ENCODE measurements at regions not wholly inside any gene's neighbourhood (a gene's known extent, or its start where the extent isn't known, plus 50 kb on each side); places are given as distances from the start of the nearest gene placed in this dataset.

- Histone ChIP-seq H2AFZ (no peak overlapping the region), H3K4me2 (no peak overlapping the region), H3F3A (replicated peaks; ENCODE audit: low read depth) (no peaks in the 10 kb centered on the region), H3K4me3 (no peak overlapping the region), H3K4me1 (ENCODE audit: insufficient read depth) (peaks cover 4% of the 10 kb centered on the region; the same call in 1 of the 2 replicates), H3K9me2 (ENCODE audit: insufficient read depth) (0 out of 2 replicates have a peak, but pooled peaks cover under 1% of the 10 kb centered on the region), H3K36me3 (ENCODE audit: insufficient read depth) (peaks cover 13% of the 10 kb centered on the region; the same call in 1 of the 2 replicates), H3K27me3 (ENCODE audit: insufficient read depth) (no peaks in the 10 kb centered on the region), H4K20me1 (replicated peaks; ENCODE audit: insufficient read depth) (no peaks in the 10 kb centered on the region), H3K79me2 (replicated peaks; ENCODE audit: insufficient read depth) (no peaks in the 10 kb centered on the region), H3K27ac (ENCODE audit: low read depth) (no peak overlapping the region)
- peaks cover 6% of the 10 kb centered on the region; the same call in 2 of the 3 replicates for H3K4me1 Mint-ChIP-seq
- H3K9me3 Mint-ChIP-seq = peaks cover 51% of the 10 kb centered on the region
- no peak overlapping the region for H3K4me3 Mint-ChIP-seq
- H3K36me3 Mint-ChIP-seq (ENCODE audit: low read depth) = peaks cover 28% of the 10 kb centered on the region
- ATAC-seq = no peak
- H3K27me3 Mint-ChIP-seq (ENCODE audit: insufficient read depth, low read depth, poor library complexity) = peaks cover 3% of the 10 kb centered on the region
- DNase-seq (ENCODE audit: low spot score) = no peak
- no peak overlapping the region for H3K27ac Mint-ChIP-seq
- no peak for TF ChIP-seq ZNF114 (CRISPR knock-in tag; IDR thresholded peaks at IDR 0.05)
- no peak for TF ChIP-seq ETS1 (IDR thresholded peaks at IDR 0.05)
- TF ChIP-seq CREB1 (CRISPR knock-in tag; IDR thresholded peaks at IDR 0.05; ENCODE audit: low read depth) = no peak
- TF ChIP-seq ZNF462 (CRISPR knock-in tag; IDR thresholded peaks at IDR 0.05) = no peak
- no peak for TF ChIP-seq REST (IDR thresholded peaks at IDR 0.05; ENCODE audit: unreplicated experiment)
- no peak for TF ChIP-seq POLR2AphosphoS5 (IDR thresholded peaks at IDR 0.05; ENCODE audit: low read depth)
- no peak for TF ChIP-seq EZH2phosphoT487 (IDR thresholded peaks at IDR 0.05; ENCODE audit: unreplicated experiment)
- no peak for TF ChIP-seq JUNB (IDR thresholded peaks at IDR 0.05; ENCODE audit: unreplicated experiment)
- TF ChIP-seq NANOG (IDR thresholded peaks at IDR 0.05; ENCODE audit: borderline replicate concordance) = no peak
- TF ChIP-seq EZH2 (IDR thresholded peaks at IDR 0.05; ENCODE audit: low read depth, unreplicated experiment) = no peak
- TF ChIP-seq ZNF331 (CRISPR knock-in tag; IDR thresholded peaks at IDR 0.05; ENCODE audit: low read depth) = no peak
- TF ChIP-seq CTCF (conservative IDR thresholded peaks at IDR 0.05; ENCODE audit: low read depth in 2 of 2) = no peak
- TF ChIP-seq STAT1 (IDR thresholded peaks at IDR 0.05; ENCODE audit: unreplicated experiment) = no peak
These were observed 187.0 kb downstream of the CCNG2 start for GRCh38 chr4:77344001-77344400.
